Peyer's patch (tissue), 4 donors: ENCODE measurements at regions not wholly inside any gene's neighbourhood (a gene's known extent, or its start where the extent isn't known, plus 50 kb on each side); places are given as distances from the start of the nearest gene placed in this dataset.

Source experiments
- POLR2A ChIP-seq, 2 donors: fragments of 450-650 bp; IDR thresholded peaks; one replicate each; pipeline ENCODE4 v1.5.1; 2017; ENCODE audit warnings: antibody characterized with exemption in 2 of 2, mild to moderate bottlenecking in 2 of 2, moderate library complexity in 2 of 2
- TF ChIP-seq, protein P1 (sequence below), 6 experiments: fragments of 450-650 bp in 4 of 6; fragments of 200-600 bp in 2 of 6; sonication (generic) in 1 of 6; IDR thresholded peaks; one replicate each; pipeline ENCODE4 v1.5.1; 2017 to 2019; ENCODE audit warnings: antibody characterized with exemption in 6 of 6, mild to moderate bottlenecking in 3 of 6, moderate library complexity in 1 of 6

DNA sequence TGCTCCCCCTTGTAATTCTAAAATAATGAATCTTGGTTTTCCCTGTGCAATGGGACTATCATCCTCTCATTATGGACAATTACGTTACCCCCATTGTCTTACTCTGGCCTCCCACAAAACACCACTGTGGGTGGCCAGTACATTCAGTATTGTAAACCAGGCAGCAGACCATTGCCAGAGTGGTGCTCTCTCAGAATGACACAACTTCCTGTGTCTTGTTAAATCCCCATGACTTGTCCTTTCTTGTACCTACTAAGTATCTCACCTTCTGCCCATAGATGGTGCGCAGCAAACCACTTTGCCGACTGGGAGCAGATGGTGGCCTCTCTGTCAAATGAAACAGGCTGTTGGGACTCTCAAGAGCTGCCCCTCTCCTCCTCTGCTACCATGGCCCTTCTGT is 287.1 kb upstream of the RAG2 start:
- TF ChIP-seq, protein P1, sequence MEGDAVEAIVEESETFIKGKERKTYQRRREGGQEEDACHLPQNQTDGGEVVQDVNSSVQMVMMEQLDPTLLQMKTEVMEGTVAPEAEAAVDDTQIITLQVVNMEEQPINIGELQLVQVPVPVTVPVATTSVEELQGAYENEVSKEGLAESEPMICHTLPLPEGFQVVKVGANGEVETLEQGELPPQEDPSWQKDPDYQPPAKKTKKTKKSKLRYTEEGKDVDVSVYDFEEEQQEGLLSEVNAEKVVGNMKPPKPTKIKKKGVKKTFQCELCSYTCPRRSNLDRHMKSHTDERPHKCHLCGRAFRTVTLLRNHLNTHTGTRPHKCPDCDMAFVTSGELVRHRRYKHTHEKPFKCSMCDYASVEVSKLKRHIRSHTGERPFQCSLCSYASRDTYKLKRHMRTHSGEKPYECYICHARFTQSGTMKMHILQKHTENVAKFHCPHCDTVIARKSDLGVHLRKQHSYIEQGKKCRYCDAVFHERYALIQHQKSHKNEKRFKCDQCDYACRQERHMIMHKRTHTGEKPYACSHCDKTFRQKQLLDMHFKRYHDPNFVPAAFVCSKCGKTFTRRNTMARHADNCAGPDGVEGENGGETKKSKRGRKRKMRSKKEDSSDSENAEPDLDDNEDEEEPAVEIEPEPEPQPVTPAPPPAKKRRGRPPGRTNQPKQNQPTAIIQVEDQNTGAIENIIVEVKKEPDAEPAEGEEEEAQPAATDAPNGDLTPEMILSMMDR (IDR thresholded peaks at IDR 0.05) = no peak
- TF ChIP-seq POLR2A (IDR thresholded peaks at IDR 0.05) = no peak
